GM12892 (cell line): ENCODE measurements at regions not wholly inside any gene's neighbourhood (a gene's known extent, or its start where the extent isn't known, plus 50 kb on each side); places are given as distances from the start of the nearest gene placed in this dataset.
"Not testable (repeated sequence)": the region's sequence is repeated elsewhere in the genome, so short reads cannot be mapped to it uniquely, and the experiment has no call there.

Source experiments
- DNase-seq: peaks from one replicate; pipeline ENCODE4 v3.0.0; 2011; ENCODE audit not compliant: insufficient read length
- FAIRE-seq: peaks from 2 replicates; lab custom pipeline; 2011; peaks lifted over from hg19 to GRCh38; lab: Jason Lieb, UNC
- POLR2A ChIP-seq: IDR thresholded peaks from 2 replicates; pipeline ENCODE4 v1.6.1; 2011; ENCODE audit warnings: low read depth, low read length, control low read depth
- POLR2AphosphoS5 ChIP-seq: IDR thresholded peaks from 2 replicates; pipeline ENCODE4 v1.6.1; 2011; ENCODE audit warnings: low read depth, low read length, control low read depth
- TAF1 ChIP-seq: IDR thresholded peaks from 2 replicates; pipeline ENCODE4 v1.6.1; 2011; ENCODE audit warnings: low read depth, mild to moderate bottlenecking, control low read depth, low read length, borderline replicate concordance

DNA sequence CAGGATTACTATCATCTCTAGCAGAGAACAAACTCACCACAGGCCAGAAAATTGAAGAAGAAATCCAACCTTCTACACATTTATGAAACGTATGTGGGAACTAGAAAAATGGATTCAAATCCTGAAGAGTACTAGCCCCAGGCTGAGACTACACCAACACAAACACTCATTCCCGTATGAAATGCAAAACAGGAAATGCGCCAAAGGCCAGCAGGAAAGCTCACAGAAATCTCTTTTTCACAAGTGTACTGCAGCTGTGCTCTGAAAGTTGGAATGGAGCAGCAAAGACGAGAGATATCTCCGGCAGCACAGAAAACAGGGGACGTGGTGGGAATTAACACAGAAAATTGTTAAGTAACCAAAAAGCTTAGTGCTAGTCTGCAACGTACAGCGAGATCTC, 913.5 kb downstream of the TDRD15 start:
- FAIRE-seq (no peak), DNase-seq (no peak)
- TF ChIP-seq POLR2A (no peak), POLR2AphosphoS5 (no peak), TAF1 (no peak)

DNA sequence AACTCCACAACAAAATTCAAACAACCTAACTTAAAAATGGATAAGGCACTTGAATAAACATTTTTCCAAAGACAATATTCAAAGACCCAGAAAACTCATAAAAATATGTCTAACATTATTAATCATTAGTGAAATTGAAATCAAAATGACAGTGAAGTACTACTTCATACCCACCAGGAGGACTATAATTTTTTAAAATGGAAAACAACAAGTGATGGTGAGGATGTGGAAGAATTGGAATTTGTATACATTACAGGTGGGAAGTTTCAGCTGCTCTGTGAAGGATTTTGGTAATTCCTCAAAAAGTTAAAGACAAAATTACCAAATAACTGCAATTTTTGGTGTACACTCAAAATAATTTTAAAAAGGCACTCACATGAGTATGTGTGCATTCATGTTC, 920.0 kb downstream of the TDRD15 start:
- TF ChIP-seq POLR2AphosphoS5 (no peak), TAF1 (no peak), POLR2A (no peak)
- FAIRE-seq (no peak), DNase-seq (no peak)

DNA sequence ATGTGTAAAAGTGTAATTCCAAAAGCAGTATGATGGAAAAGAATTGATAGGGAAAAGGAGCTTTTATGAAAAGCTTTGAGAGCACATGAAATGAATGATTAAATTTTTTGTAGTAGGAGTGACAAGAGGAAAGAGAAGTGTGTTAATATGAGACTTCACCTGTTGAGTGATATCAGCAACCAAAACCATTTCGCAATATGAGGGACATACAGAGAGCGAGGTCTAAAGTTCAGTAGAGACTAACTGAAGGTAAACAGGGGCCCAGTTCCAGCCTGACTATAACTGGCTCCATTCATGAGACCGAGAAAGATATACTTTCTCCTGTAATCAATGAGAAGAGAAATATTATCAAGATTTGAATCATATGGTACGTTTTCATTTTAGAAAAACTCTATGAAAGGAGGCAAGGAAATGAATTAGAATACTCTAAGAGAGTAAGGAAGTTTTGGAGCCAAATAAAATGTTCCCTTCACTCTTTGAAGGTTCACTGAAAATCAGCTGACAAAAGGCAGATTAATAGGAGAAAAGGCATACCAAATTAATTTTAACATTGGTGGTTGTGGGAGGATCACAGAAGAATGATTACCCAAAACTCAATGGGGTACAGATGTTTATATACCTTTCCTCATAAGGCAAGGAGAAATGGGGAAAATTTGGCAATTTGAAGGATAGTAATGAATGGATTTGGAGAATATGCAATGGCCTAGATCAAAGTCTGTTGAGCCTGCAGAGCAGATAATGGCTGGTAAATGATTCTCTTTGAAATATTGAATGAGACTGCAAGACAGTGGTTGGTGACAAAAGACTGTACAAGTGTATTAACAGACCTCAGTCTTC, 932.2 kb downstream of the TDRD15 start:
- no peak for DNase-seq
- TF ChIP-seq POLR2A, result no peak
- TF ChIP-seq POLR2AphosphoS5, result no peak
- no peak for TF ChIP-seq TAF1
- FAIRE-seq, result no peak

DNA sequence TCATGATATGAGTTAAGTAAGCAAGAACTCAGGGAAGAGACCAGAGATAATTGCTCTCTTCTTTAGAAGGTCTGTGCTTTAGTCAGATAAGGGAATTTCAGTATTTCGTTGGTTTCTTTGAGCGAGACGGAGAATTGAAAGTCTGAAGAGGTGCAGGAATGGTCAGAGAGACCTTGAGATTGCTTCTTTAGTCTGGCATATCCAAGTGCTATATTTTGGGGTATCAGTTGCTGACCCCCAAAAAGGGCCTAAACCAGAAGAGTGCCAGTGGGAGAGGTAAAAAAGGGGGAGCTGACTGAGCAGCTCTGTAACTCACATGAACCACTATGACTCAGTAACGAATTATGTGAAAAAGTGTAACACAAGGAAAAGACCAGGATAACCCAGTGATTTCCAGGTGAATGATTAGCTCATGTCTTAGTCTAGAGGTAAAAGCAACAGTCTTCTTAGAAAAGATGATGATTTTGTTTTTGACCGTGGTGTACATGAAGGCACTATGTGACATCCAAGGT, 932.9 kb downstream of the TDRD15 start:
- no peak for TF ChIP-seq POLR2AphosphoS5
- no peak for TF ChIP-seq POLR2A
- no peak for TF ChIP-seq TAF1
- DNase-seq, result no peak
- no peak for FAIRE-seq

DNA sequence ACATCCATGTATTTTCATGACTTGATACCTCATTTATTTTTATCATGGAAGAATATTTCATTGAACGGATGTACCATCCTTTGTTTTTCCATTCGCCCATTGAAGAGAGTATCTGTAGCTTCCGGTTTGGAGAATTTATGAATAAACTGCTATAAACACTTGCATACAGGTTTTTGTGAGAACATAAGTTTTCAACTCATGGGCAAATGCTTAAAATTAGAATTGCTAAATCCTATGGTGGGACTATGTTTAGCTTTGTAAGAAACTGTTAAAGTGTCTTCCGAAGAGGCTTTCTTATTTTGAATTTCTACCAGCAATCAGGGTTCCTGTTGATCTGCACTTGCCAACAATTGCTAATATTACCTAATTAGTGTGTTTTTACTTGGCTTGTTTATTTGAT, 938.9 kb downstream of the TDRD15 start:
- TF ChIP-seq TAF1, result no peak
- no peak for TF ChIP-seq POLR2AphosphoS5
- no peak for TF ChIP-seq POLR2A
- FAIRE-seq (no peak), DNase-seq (no peak)

DNA sequence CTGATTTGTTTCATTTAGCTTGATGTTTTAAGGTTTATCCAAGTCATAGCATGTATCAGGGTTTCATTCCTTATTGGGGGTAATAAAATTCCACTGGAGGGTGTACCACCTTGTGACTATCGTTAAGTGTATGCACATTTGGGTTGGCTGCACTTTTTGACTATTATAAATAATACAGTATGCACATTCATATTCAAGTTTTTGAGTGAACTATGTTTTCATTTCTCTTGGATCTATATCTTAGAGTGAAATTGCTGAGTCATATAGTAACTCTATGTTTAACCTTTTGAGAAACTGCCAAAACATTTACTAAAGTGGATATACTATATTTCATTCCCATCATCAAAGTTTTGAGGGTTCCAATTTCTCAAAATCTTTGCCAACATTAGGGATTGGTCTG, 952.7 kb downstream of the TDRD15 start:
- TF ChIP-seq POLR2A (no peak), POLR2AphosphoS5 (no peak), TAF1 (no peak)
- FAIRE-seq, result no peak
- no peak for DNase-seq

DNA sequence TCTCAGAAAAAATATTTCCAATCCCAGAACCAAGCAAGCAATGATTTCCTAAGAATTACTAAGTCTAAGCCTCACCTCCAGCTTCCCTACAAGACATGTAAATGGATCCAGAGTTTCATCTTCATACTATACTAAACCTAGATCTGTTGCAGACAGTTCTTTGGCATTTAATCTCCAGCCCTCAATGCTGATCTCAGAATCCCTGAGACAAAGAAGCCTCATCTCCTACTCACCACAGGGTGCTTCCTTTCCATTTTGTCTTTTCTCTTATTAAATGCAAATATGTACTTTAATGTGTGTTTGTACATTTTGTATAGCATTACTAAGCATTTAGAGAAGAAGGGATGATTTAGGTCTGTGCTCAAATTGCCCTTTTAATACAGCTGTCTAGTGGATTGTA, 954.9 kb downstream of the TDRD15 start:
- no peak for DNase-seq
- TF ChIP-seq POLR2AphosphoS5, result no peak
- TF ChIP-seq POLR2A, result no peak
- TF ChIP-seq TAF1, result no peak
- FAIRE-seq, result no peak

DNA sequence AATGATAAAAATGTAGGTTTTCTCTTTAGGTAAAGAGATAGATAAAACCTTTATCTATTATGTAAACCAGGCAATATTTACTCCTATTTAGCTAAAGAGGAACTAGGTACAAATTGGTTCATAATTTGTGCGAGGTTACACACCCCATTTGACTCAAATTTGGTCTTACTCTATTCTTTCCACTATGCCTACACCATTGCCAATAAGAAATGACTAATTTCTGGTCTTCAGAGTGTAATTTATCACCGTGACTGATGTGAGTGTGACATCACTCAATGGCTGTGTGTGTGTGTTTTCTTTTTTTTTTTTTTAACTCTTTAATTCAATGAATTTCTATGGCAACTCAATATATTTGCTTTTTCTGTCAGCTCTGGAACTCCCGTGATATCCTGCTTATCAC, 955.8 kb downstream of the TDRD15 start:
- FAIRE-seq (no peak), DNase-seq (no peak)
- TF ChIP-seq POLR2A (no peak), POLR2AphosphoS5 (no peak), TAF1 (no peak)

DNA sequence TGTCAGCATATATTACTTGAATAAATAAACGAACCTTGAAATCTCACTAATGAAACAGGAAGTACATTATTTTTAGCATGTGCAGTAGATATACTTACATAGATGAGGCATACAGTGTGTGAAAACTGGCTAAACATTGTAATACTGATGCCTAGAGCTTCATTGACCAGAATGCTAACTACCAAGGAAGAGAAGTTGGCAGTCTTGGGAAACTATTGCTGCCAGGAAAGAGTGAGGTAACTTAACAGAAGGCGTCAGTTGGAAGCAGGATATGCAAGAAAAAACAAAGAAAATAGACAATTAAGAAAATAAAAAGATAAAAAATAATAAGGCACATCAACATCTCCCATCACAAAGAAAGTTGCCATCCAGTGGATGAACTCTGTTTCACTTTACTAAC, 963.0 kb downstream of the TDRD15 start:
- TF ChIP-seq POLR2AphosphoS5 (no peak), TAF1 (no peak), POLR2A (no peak)
- DNase-seq (no peak), FAIRE-seq (no peak)

DNA sequence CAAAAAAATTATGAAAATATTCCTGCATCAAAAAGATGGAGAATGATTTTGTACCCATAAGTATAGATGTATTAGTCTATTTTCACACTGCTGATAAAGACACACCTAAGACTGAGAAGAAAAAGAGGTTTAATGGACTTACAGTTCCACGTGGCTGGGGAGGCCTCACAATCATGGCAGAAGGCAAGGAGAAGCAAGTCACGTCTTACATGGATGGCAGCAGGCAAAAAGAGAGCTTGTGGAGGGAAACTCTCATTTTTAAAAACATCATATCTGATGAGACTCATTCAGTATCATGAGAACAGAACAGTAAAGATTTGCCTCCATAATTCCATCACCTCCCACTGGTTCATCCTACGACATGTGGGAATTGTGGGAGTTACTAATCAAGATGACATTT, 979.8 kb downstream of the TDRD15 start:
- not testable (repeated sequence) for FAIRE-seq, DNase-seq

DNA sequence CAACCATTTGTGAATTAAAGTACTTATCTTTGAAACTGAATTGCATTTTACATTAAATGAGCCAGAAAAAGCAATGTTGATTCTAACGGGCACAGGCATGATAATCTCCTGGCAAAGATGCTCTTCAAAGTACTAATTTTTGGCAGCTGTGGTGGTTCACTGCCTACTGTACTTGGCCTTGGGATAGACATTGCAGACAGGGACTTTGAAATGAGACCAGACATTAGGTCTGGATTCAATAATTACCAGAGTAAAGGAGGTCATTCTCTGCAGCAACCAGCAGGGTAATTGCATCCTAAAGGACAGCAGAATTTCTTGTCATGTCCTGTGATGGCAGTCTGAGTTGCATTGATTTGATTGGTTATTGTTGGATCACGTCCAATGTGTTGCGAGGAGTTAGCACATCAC, 986.5 kb downstream of the TDRD15 start:
- DNase-seq (no peak), FAIRE-seq (no peak)

DNA sequence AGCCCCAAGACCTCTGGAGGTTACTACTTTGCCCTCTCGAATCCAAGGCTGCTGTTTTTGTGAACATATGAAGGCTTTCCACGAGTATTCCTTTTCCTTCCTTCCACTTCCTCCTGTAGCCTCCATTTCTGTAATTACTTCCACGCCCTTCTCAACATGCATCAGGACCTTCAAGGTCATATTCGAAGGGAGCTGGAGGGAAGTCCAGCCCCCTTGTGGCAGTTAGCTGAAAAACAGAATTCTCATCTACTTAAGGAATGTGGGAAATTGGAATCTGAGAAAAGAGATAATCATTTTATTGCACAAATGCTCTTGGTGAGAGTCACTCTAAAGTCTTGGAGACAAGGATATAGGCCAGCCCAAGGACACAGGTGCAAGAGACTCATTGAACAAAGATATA, 1000.2 kb downstream of the TDRD15 start:
- no peak for DNase-seq
- no peak for TF ChIP-seq POLR2AphosphoS5
- TF ChIP-seq POLR2A, result no peak
- TF ChIP-seq TAF1, result no peak
- no peak for FAIRE-seq

More for the DNA sequence above, 986.5 kb downstream of the TDRD15 start:
- TF ChIP-seq POLR2A (no peak), POLR2AphosphoS5 (no peak), TAF1 (no peak)
